ENCODE measurements at regions not wholly inside any gene's neighbourhood (a gene's known extent, or its start where the extent isn't known, plus 50 kb on each side); places are given as distances from the start of the nearest gene placed in this dataset.
A peak's percentile ranks its signal among the peaks of the same experiment; 100 is the strongest.

GRCh38 chr15:66646308-66646707 lies 55.7 kb upstream of the SMAD6 start:
- H3K36me3 Mint-ChIP-seq, result no peaks in the 10 kb centered on the region

GRCh38 chr15:66646799-66647198 lies 55.2 kb upstream of the SMAD6 start:
- Mint-ChIP-seq H3K4me1 (peaks cover 13% of the 10 kb centered on the region), H3K27me3 (ENCODE audit: low read depth) (peaks cover 3% of the 10 kb centered on the region; the same call in 1 of the 2 replicates), H3K27ac (no peak overlapping the region), H3K36me3 (no peaks in the 10 kb centered on the region), H3K9me3 (no peaks in the 10 kb centered on the region), H3K4me3 (no peak overlapping the region)
- TF ChIP-seq ZNF281 (CRISPR knock-in tag; IDR thresholded peaks at IDR 0.05) (no peak), ZSCAN18 (CRISPR knock-in tag; IDR thresholded peaks at IDR 0.05) (no peak)
- no peak for ATAC-seq
- ChIA-PET POLR2A (no interaction called here), CTCF (interaction anchor here (1.1 to 6.3 kb wide), 2 partner anchors 28 to 205 kb away, joined by 3 to 24 read pairs; no protein-coding TSS in a partner anchor)
- no peak for DNase-seq (ENCODE audit: low spot score)

More at GRCh38 chr15:66646308-66646707, 55.7 kb upstream of the SMAD6 start:
- TF ChIP-seq ZNF121 (CRISPR knock-in tag; IDR thresholded peaks at IDR 0.05), result no peak
- no peak for TF ChIP-seq ZNF232 (CRISPR knock-in tag; IDR thresholded peaks at IDR 0.05)
- TF ChIP-seq IRF2 (CRISPR knock-in tag; IDR thresholded peaks at IDR 0.05; ENCODE audit: borderline replicate concordance, low read depth), result no peak
- TF ChIP-seq ATF3 (CRISPR knock-in tag; conservative IDR thresholded peaks at IDR 0.05), result no peak
- TF ChIP-seq, protein P1, sequence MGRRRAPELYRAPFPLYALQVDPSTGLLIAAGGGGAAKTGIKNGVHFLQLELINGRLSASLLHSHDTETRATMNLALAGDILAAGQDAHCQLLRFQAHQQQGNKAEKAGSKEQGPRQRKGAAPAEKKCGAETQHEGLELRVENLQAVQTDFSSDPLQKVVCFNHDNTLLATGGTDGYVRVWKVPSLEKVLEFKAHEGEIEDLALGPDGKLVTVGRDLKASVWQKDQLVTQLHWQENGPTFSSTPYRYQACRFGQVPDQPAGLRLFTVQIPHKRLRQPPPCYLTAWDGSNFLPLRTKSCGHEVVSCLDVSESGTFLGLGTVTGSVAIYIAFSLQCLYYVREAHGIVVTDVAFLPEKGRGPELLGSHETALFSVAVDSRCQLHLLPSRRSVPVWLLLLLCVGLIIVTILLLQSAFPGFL (CRISPR knock-in tag; IDR thresholded peaks at IDR 0.05; ENCODE audit: borderline replicate concordance), result no peak
- TF ChIP-seq, protein P2, sequence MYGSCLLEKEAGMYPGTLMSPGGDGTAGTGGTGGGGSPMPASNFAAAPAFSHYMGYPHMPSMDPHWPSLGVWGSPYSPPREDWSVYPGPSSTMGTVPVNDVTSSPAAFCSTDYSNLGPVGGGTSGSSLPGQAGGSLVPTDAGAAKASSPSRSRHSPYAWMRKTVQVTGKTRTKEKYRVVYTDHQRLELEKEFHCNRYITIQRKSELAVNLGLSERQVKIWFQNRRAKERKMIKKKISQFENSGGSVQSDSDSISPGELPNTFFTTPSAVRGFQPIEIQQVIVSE (CRISPR knock-in tag; IDR thresholded peaks at IDR 0.05; ENCODE audit: borderline replicate concordance), result no peak
- TF ChIP-seq ZNF138 (CRISPR knock-in tag; conservative IDR thresholded peaks at IDR 0.05), result no peak
- no peak for TF ChIP-seq AR (CRISPR knock-in tag; IDR thresholded peaks at IDR 0.05)
- ChIA-PET CTCF (interaction anchor here (1.1 to 6.3 kb wide), 2 partner anchors 27 to 205 kb away, joined by 3 to 24 read pairs; no protein-coding TSS in a partner anchor), POLR2A (no interaction called here)
- ATAC-seq (no peak), DNase-seq (ENCODE audit: low spot score) (no peak)
- Mint-ChIP-seq H3K4me1 (peaks cover 13% of the 10 kb centered on the region), H3K4me3 (no peak overlapping the region), H3K9me3 (no peaks in the 10 kb centered on the region), H3K27me3 (ENCODE audit: low read depth) (peaks cover 3% of the 10 kb centered on the region; the same call in 1 of the 2 replicates), H3K27ac (no peak overlapping the region)

- ChIA-PET CTCF (interaction anchor here (0.7 to 6.3 kb wide), 5 partner anchors 28 to 215 kb away, joined by 3 to 24 read pairs (median 5); partner anchors contain the start of gene LCTL), POLR2A (no interaction called here)
- no peak for ATAC-seq
- no peak overlapping the region for H3K27ac Mint-ChIP-seq
- no peaks in the 10 kb centered on the region for H3K9me3 Mint-ChIP-seq
- H3K4me3 Mint-ChIP-seq, result no peak overlapping the region
- H3K4me1 Mint-ChIP-seq, result peaks cover 13% of the 10 kb centered on the region
- H3K27me3 Mint-ChIP-seq (ENCODE audit: low read depth), result peaks cover 3% of the 10 kb centered on the region; the same call in 1 of the 2 replicates
- no peaks in the 10 kb centered on the region for H3K36me3 Mint-ChIP-seq
- TF ChIP-seq ZNF423 (CRISPR knock-in tag; IDR thresholded peaks at IDR 0.05) (peak; percentile 41), KAT7 (CRISPR knock-in tag; IDR thresholded peaks at IDR 0.05; ENCODE audit: borderline replicate concordance) (no peak), FOXK1 (CRISPR knock-in tag; IDR thresholded peaks at IDR 0.05) (no peak)
- DNase-seq (ENCODE audit: low spot score), result no peak
Observed at GRCh38 chr15:66647358-66647757, 54.7 kb upstream of the SMAD6 start.

All from WTC11 (cell line).